GM23338 (cell line): ENCODE measurements at regions not wholly inside any gene's neighbourhood (a gene's known extent, or its start where the extent isn't known, plus 50 kb on each side); places are given as distances from the start of the nearest gene placed in this dataset.

Experiments used
- ATAC-seq: fragments of 200-7000 bp; cut with Tn5 transposase; 3 replicates; pipeline ENCODE4 v1.9.1; 2020
- DNase-seq: peaks from one replicate; pipeline ENCODE4 v3.0.0-alpha.2; 2015; ENCODE audit warnings: low spot score
- H2AFZ ChIP-seq: fragments of 200-600 bp; sonication (generic); 2 replicates; pipeline ENCODE4 v1.8.0; 2016; ENCODE audit warnings: antibody characterized with exemption, mild to moderate bottlenecking, moderate library complexity
- H3F3A ChIP-seq: fragments of 200-600 bp; sonication (generic); replicated peaks from 2 replicates; pipeline ENCODE4 v1.8.0; 2017; ENCODE audit warnings: antibody characterized with exemption, mixed run types, low read depth
- H3K27ac ChIP-seq: fragments of 200-600 bp; sonication (generic); 2 replicates; pipeline ENCODE4 v1.6.1; 2016; ENCODE audit warnings: low read depth
- H3K27me3 ChIP-seq: fragments of 200-600 bp; sonication (generic); 2 replicates; pipeline ENCODE4 v1.8.0; 2016; ENCODE audit warnings: mild to moderate bottlenecking, mixed run types, moderate library complexity; ENCODE audit not compliant: insufficient read depth
- H3K36me3 ChIP-seq: fragments of 200-600 bp; sonication (generic); 2 replicates; pipeline ENCODE4 v1.8.0; 2016; ENCODE audit warnings: mild to moderate bottlenecking; ENCODE audit not compliant: insufficient read depth
- H3K4me1 ChIP-seq: fragments of 200-600 bp; sonication (generic); 2 replicates; pipeline ENCODE4 v1.8.0; 2016; ENCODE audit warnings: mild to moderate bottlenecking, moderate library complexity; ENCODE audit not compliant: insufficient read depth
- H3K4me2 ChIP-seq: fragments of 200-600 bp; sonication (generic); 2 replicates; pipeline ENCODE4 v1.7.1; 2017; ENCODE audit warnings: mixed run types
- H3K4me3 ChIP-seq: fragments of 200-600 bp; sonication (generic); 2 replicates; pipeline ENCODE4 v1.6.1; 2016; ENCODE audit warnings: mixed run types
- H3K79me2 ChIP-seq: fragments of 200-600 bp; sonication (generic); replicated peaks from 2 replicates; pipeline ENCODE4 v1.8.0; 2017; ENCODE audit warnings: mild to moderate bottlenecking; ENCODE audit not compliant: insufficient read depth
- H3K9me2 ChIP-seq: fragments of 200-600 bp; sonication (generic); 2 replicates; pipeline ENCODE4 v1.8.0; 2017; ENCODE audit not compliant: insufficient read depth
- H4K20me1 ChIP-seq: fragments of 200-600 bp; sonication (generic); replicated peaks from 2 replicates; pipeline ENCODE4 v1.8.0; 2017; ENCODE audit warnings: mild to moderate bottlenecking; ENCODE audit not compliant: insufficient read depth
- H3K27ac Mint-ChIP-seq: 2 replicates; pipeline ENCODE4 v1.8.0; 2020; ENCODE audit warnings: inconsistent platforms, mild to moderate bottlenecking, moderate library complexity, mixed read lengths
- H3K27me3 Mint-ChIP-seq: 3 replicates; pipeline ENCODE4 v1.8.0; 2022; ENCODE audit warnings: low read depth, mild to moderate bottlenecking, moderate library complexity, mixed read lengths, inconsistent platforms; ENCODE audit not compliant: insufficient read depth, poor library complexity
- H3K36me3 Mint-ChIP-seq: 3 replicates; pipeline ENCODE4 v1.8.0; 2021; ENCODE audit warnings: low read depth, mild to moderate bottlenecking, inconsistent platforms, moderate library complexity, mixed read lengths
- H3K4me1 Mint-ChIP-seq: 3 replicates; pipeline ENCODE4 v1.8.0; 2020; ENCODE audit warnings: mild to moderate bottlenecking, inconsistent platforms, mixed read lengths
- H3K4me3 Mint-ChIP-seq: 3 replicates; pipeline ENCODE4 v1.8.0; 2021; ENCODE audit warnings: moderate library complexity, mild to moderate bottlenecking, inconsistent platforms, mixed read lengths
- H3K9me3 Mint-ChIP-seq: 3 replicates; pipeline ENCODE4 v1.8.0; 2020; ENCODE audit warnings: moderate library complexity, mild to moderate bottlenecking, inconsistent platforms, mixed read lengths
- CREB1 ChIP-seq: fragments of 250-450 bp; sonication (Bioruptor Pico); IDR thresholded peaks from 2 replicates; pipeline ENCODE4 v1.5.0; 2020; ENCODE audit warnings: low read depth, mild to moderate bottlenecking, moderate library complexity
- CTCF ChIP-seq, 2 experiments: fragments of 200-600 bp in 1 of 2; sonication (generic) in 1 of 2; conservative IDR thresholded peaks; 2 replicates each; pipeline versions ENCODE4 v1.5.1 to v1.6.1; 2016 to 2017; ENCODE audit warnings: antibody characterized with exemption in 2 of 2, low read depth in 2 of 2, mild to moderate bottlenecking in 2 of 2, moderate library complexity in 1 of 2
- EZH2 ChIP-seq: fragments of 200-600 bp; sonication (generic); IDR thresholded peaks from one replicate; pipeline ENCODE4 v1.8.0; 2017; ENCODE audit warnings: antibody characterized with exemption, mild to moderate bottlenecking, low read depth; ENCODE audit not compliant: unreplicated experiment
- EZH2phosphoT487 ChIP-seq: fragments of 200-600 bp; sonication (generic); IDR thresholded peaks from one replicate; pipeline ENCODE4 v1.8.1; 2018; ENCODE audit warnings: antibody characterized with exemption; ENCODE audit not compliant: unreplicated experiment
- NANOG ChIP-seq: IDR thresholded peaks from 2 replicates; pipeline ENCODE4 v1.6.1; 2016; ENCODE audit warnings: antibody characterized with exemption, borderline replicate concordance
- POLR2AphosphoS5 ChIP-seq: IDR thresholded peaks from 2 replicates; pipeline ENCODE4 v1.6.1; 2016; ENCODE audit warnings: antibody characterized with exemption, low read depth
- STAT1 ChIP-seq: IDR thresholded peaks from one replicate; pipeline ENCODE4 v1.6.1; 2016; ENCODE audit warnings: antibody characterized with exemption; ENCODE audit not compliant: unreplicated experiment
- ZNF114 ChIP-seq: fragments of 250-450 bp; sonication (Bioruptor Pico); IDR thresholded peaks from 2 replicates; pipeline ENCODE4 v1.5.0; 2020; ENCODE audit warnings: mild to moderate bottlenecking, moderate library complexity
- ZNF331 ChIP-seq: fragments of 250-450 bp; sonication (Bioruptor Pico); IDR thresholded peaks from 2 replicates; pipeline ENCODE4 v1.5.0; 2020; ENCODE audit warnings: low read depth, mild to moderate bottlenecking, moderate library complexity
- ZNF462 ChIP-seq: fragments of 250-450 bp; sonication (Bioruptor Pico); IDR thresholded peaks from 2 replicates; pipeline ENCODE4 v1.5.0; 2020; ENCODE audit warnings: mild to moderate bottlenecking, moderate library complexity
- TF ChIP-seq, protein P1 (sequence below): IDR thresholded peaks from 2 replicates; pipeline ENCODE4 v1.6.1; 2016; ENCODE audit warnings: antibody characterized with exemption

- ATAC-seq (no peak), DNase-seq (no peak)
- H3K27ac Mint-ChIP-seq, result no peak overlapping the region
- no peaks in the 10 kb centered on the region for H3K79me2 ChIP-seq
- H3K4me1 ChIP-seq, result no peaks in the 10 kb centered on the region
- no peaks in the 10 kb centered on the region for H3K9me2 ChIP-seq
- no peak for TF ChIP-seq NANOG
- TF ChIP-seq, protein P1, sequence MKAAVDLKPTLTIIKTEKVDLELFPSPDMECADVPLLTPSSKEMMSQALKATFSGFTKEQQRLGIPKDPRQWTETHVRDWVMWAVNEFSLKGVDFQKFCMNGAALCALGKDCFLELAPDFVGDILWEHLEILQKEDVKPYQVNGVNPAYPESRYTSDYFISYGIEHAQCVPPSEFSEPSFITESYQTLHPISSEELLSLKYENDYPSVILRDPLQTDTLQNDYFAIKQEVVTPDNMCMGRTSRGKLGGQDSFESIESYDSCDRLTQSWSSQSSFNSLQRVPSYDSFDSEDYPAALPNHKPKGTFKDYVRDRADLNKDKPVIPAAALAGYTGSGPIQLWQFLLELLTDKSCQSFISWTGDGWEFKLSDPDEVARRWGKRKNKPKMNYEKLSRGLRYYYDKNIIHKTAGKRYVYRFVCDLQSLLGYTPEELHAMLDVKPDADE, result no peak
- no peak for TF ChIP-seq POLR2AphosphoS5
- no peak for TF ChIP-seq STAT1
- TF ChIP-seq ZNF114 (CRISPR knock-in tag), result no peak
- TF ChIP-seq ZNF462, result no peak
- TF ChIP-seq CREB1 (CRISPR knock-in tag), result no peak
- no peak for TF ChIP-seq CTCF (conservative IDR thresholded peaks at IDR 0.05; ENCODE audit: low read depth in 2 of 2)
- TF ChIP-seq EZH2phosphoT487, result no peak
- no peak for TF ChIP-seq ZNF331
- no peak for TF ChIP-seq EZH2
- no peaks in the 10 kb centered on the region; the same call in 1 of the 3 replicates for H3K4me1 Mint-ChIP-seq
- H3K4me2 ChIP-seq, result no peak overlapping the region
- H3K27me3 ChIP-seq, result no peaks in the 10 kb centered on the region
- no peak overlapping the region for H3K4me3 Mint-ChIP-seq
- H3K27me3 Mint-ChIP-seq, result peaks cover 6% of the 10 kb centered on the region
- no peaks in the 10 kb centered on the region for H3K36me3 ChIP-seq
- no peak overlapping the region for H3K4me3 ChIP-seq
- H3F3A ChIP-seq, result no peaks in the 10 kb centered on the region
- H3K36me3 Mint-ChIP-seq, result no peaks in the 10 kb centered on the region
- H3K9me3 Mint-ChIP-seq, result no peaks in the 10 kb centered on the region
- no peaks in the 10 kb centered on the region for H4K20me1 ChIP-seq
- H3K27ac ChIP-seq, result no peak overlapping the region
- H2AFZ ChIP-seq, result no peak overlapping the region
These were observed 212.4 kb upstream of the GALNT2 start for GRCh38 chr1:229854620-229855019.
